Astrocyte (in vitro differentiated cells and primary cell): ENCODE measurements at regions not wholly inside any gene's neighbourhood (a gene's known extent, or its start where the extent isn't known, plus 50 kb on each side); places are given as distances from the start of the nearest gene placed in this dataset.

ENCODE experiments used
- DNase-seq: peaks from one replicate; pipeline ENCODE4 v3.0.0-alpha.2; 2010; ENCODE audit warnings: low read depth
- FAIRE-seq: peaks from 2 replicates; lab custom pipeline; 2011; peaks lifted over from hg19 to GRCh38; lab: Jason Lieb, UNC
- H2AFZ ChIP-seq: 2 replicates; pipeline ENCODE4 v1.6.0; 2012; ENCODE audit warnings: low read depth, low read length, inconsistent platforms
- H3K27ac ChIP-seq: 2 replicates; pipeline ENCODE4 v1.5.1; 2011; ENCODE audit warnings: low read depth, low read length, inconsistent platforms
- H3K27me3 ChIP-seq: 2 replicates; pipeline ENCODE4 v1.6.0; 2011; ENCODE audit warnings: low read length, inconsistent platforms; ENCODE audit not compliant: insufficient read depth
- H3K36me3 ChIP-seq: 2 replicates; pipeline ENCODE4 v1.5.1; 2011; ENCODE audit warnings: low read length, inconsistent platforms; ENCODE audit not compliant: insufficient read depth
- H3K4me1 ChIP-seq: 2 replicates; pipeline ENCODE4 v1.5.1; 2011; ENCODE audit warnings: low read length, inconsistent platforms; ENCODE audit not compliant: insufficient read depth
- H3K4me2 ChIP-seq: 2 replicates; pipeline ENCODE4 v1.6.0; 2012; ENCODE audit warnings: low read length, inconsistent platforms
- H3K4me3 ChIP-seq: 2 replicates; pipeline ENCODE4 v1.5.1; 2011; ENCODE audit warnings: low read depth, mild to moderate bottlenecking, low read length, inconsistent platforms; ENCODE audit not compliant: insufficient read depth
- H3K79me2 ChIP-seq: 2 replicates; pipeline ENCODE4 v1.6.0; 2012; ENCODE audit warnings: mild to moderate bottlenecking, low read length, inconsistent platforms; ENCODE audit not compliant: insufficient read depth
- H3K9ac ChIP-seq: 2 replicates; pipeline ENCODE4 v1.6.0; 2012; ENCODE audit warnings: mild to moderate bottlenecking, low read length, inconsistent platforms
- H3K9me3 ChIP-seq: 2 replicates; pipeline ENCODE4 v1.5.1; 2012; ENCODE audit warnings: low read depth, mild to moderate bottlenecking, low read length, inconsistent platforms; ENCODE audit not compliant: insufficient read depth
- H4K20me1 ChIP-seq: 2 replicates; pipeline ENCODE4 v1.6.0; 2012; ENCODE audit warnings: low read length, inconsistent platforms; ENCODE audit not compliant: insufficient read depth
- H3K27ac Mint-ChIP-seq: one replicate; pipeline ENCODE4 v1.8.0; 2021; ENCODE audit warnings: mild to moderate bottlenecking, mixed read lengths; ENCODE audit not compliant: unreplicated experiment
- H3K27me3 Mint-ChIP-seq: one replicate; pipeline ENCODE4 v1.8.0; 2021; ENCODE audit warnings: low read depth, mixed read lengths; ENCODE audit not compliant: unreplicated experiment
- H3K36me3 Mint-ChIP-seq: one replicate; pipeline ENCODE4 v1.8.0; 2021; ENCODE audit warnings: low read depth, mixed read lengths; ENCODE audit not compliant: unreplicated experiment
- H3K4me1 Mint-ChIP-seq: one replicate; pipeline ENCODE4 v1.8.0; 2021; ENCODE audit warnings: low read depth, mixed read lengths; ENCODE audit not compliant: unreplicated experiment
- H3K4me3 Mint-ChIP-seq: one replicate; pipeline ENCODE4 v1.8.0; 2021; ENCODE audit warnings: mild to moderate bottlenecking, moderate library complexity, mixed read lengths; ENCODE audit not compliant: unreplicated experiment
- H3K9me3 Mint-ChIP-seq: one replicate; pipeline ENCODE4 v1.8.0; 2021; ENCODE audit warnings: mild to moderate bottlenecking, mixed read lengths; ENCODE audit not compliant: unreplicated experiment
- CTCF ChIP-seq: IDR thresholded peaks from 2 replicates; pipeline ENCODE4 v1.5.1; 2011; ENCODE audit warnings: low read depth, mild to moderate bottlenecking, inconsistent platforms, low read length, moderate library complexity; ENCODE audit not compliant: insufficient read depth
- EZH2 ChIP-seq: IDR thresholded peaks from 2 replicates; pipeline ENCODE4 v1.6.1; 2012; ENCODE audit warnings: mild to moderate bottlenecking, low read length, inconsistent platforms; ENCODE audit not compliant: insufficient read depth

GRCh38 chr18:28399781-28400362 is 222.9 kb upstream of the CDH2 start:
- Histone ChIP-seq H3K79me2 (no peaks in the 10 kb centered on the region), H3K27me3 (no peaks in the 10 kb centered on the region), H2AFZ (no peak overlapping the region), H3K9ac (no peak overlapping the region), H3K4me1 (no peaks in the 10 kb centered on the region), H3K4me2 (no peak overlapping the region), H3K4me3 (no peak overlapping the region), H3K27ac (no peak overlapping the region), H3K9me3 (no peaks in the 10 kb centered on the region), H4K20me1 (no peaks in the 10 kb centered on the region), H3K36me3 (no peaks in the 10 kb centered on the region)
- TF ChIP-seq EZH2 (no peak), CTCF (no peak)
- Mint-ChIP-seq H3K36me3 (no peaks in the 10 kb centered on the region), H3K4me3 (no peak overlapping the region), H3K4me1 (no peaks in the 10 kb centered on the region), H3K9me3 (no peaks in the 10 kb centered on the region), H3K27me3 (no peaks in the 10 kb centered on the region), H3K27ac (no peak overlapping the region)
- no peak for DNase-seq
- no peak for FAIRE-seq

- no peak for FAIRE-seq
- no peaks in the 10 kb centered on the region for H3K36me3 ChIP-seq
- no peak overlapping the region for H3K9ac ChIP-seq
- H3K9me3 ChIP-seq, result no peaks in the 10 kb centered on the region
- no peaks in the 10 kb centered on the region for H4K20me1 ChIP-seq
- no peak overlapping the region for H2AFZ ChIP-seq
- no peaks in the 10 kb centered on the region for H3K9me3 Mint-ChIP-seq
- no peak overlapping the region for H3K4me2 ChIP-seq
- H3K27me3 ChIP-seq, result no peaks in the 10 kb centered on the region
- no peak overlapping the region for H3K4me3 Mint-ChIP-seq
- H3K27me3 Mint-ChIP-seq, result no peaks in the 10 kb centered on the region
- H3K36me3 Mint-ChIP-seq, result no peaks in the 10 kb centered on the region
- H3K4me1 ChIP-seq, result no peaks in the 10 kb centered on the region
- no peak overlapping the region for H3K27ac Mint-ChIP-seq
- no peak for DNase-seq
- H3K4me1 Mint-ChIP-seq, result no peaks in the 10 kb centered on the region
- TF ChIP-seq EZH2 (no peak), CTCF (no peak)
- H3K79me2 ChIP-seq, result no peaks in the 10 kb centered on the region
- no peak overlapping the region for H3K4me3 ChIP-seq
- H3K27ac ChIP-seq, result no peak overlapping the region
Observed at GRCh38 chr18:28398471-28398870, 221.5 kb upstream of the CDH2 start.

GRCh38 chr18:28390022-28390421 is 213.1 kb upstream of the CDH2 start:
- no peak overlapping the region for H3K27ac Mint-ChIP-seq
- DNase-seq (no peak), FAIRE-seq (no peak)
- Histone ChIP-seq H3K4me1 (no peaks in the 10 kb centered on the region), H2AFZ (no peak overlapping the region), H3K9me3 (peaks cover 3% of the 10 kb centered on the region), H3K79me2 (no peaks in the 10 kb centered on the region), H3K27me3 (no peaks in the 10 kb centered on the region), H3K36me3 (no peaks in the 10 kb centered on the region), H3K4me3 (no peak overlapping the region), H3K4me2 (no peak overlapping the region), H4K20me1 (no peaks in the 10 kb centered on the region), H3K27ac (no peak overlapping the region), H3K9ac (no peak overlapping the region)
- H3K4me3 Mint-ChIP-seq, result no peak overlapping the region
- H3K27me3 Mint-ChIP-seq, result no peaks in the 10 kb centered on the region
- H3K4me1 Mint-ChIP-seq, result no peaks in the 10 kb centered on the region
- peaks cover 18% of the 10 kb centered on the region for H3K9me3 Mint-ChIP-seq
- no peaks in the 10 kb centered on the region for H3K36me3 Mint-ChIP-seq
- no peak for TF ChIP-seq EZH2
- TF ChIP-seq CTCF, result no peak
